Endothelial cell of umbilical vein (primary cell): ENCODE measurements at regions not wholly inside any gene's neighbourhood (a gene's known extent, or its start where the extent isn't known, plus 50 kb on each side); places are given as distances from the start of the nearest gene placed in this dataset.

Experiments
- CTCF ChIP-seq, 2 donors: IDR thresholded peaks; 1 replicate in 1 of 2; 2 replicates in 1 of 2; pipeline ENCODE4 v1.5.1; 2011; ENCODE audit warnings: low read length in 2 of 2, mild to moderate bottlenecking in 2 of 2, moderate library complexity in 2 of 2, control low read depth in 1 of 2, inconsistent platforms in 1 of 2, low read depth in 1 of 2; ENCODE audit not compliant: insufficient read depth in 1 of 2; ENCODE audit errors: extremely low read depth in 1 of 2
- EZH2 ChIP-seq: IDR thresholded peaks from 2 replicates; pipeline ENCODE4 v1.6.1; 2012; ENCODE audit warnings: borderline replicate concordance, low read depth, mild to moderate bottlenecking, moderate library complexity, low read length, inconsistent platforms; ENCODE audit not compliant: severe bottlenecking
- POLR2A ChIP-seq: IDR thresholded peaks from 2 replicates; pipeline ENCODE4 v1.6.1; 2012; ENCODE audit warnings: low read depth, mild to moderate bottlenecking, control low read depth, low read length
- POLR2AphosphoS5 ChIP-seq: IDR thresholded peaks from 2 replicates; pipeline ENCODE4 v1.6.1; 2012; ENCODE audit warnings: low read depth, mild to moderate bottlenecking, control low read depth, low read length, moderate library complexity; ENCODE audit not compliant: insufficient read depth

GRCh38 chr3:176780766-176781165 is 416.5 kb downstream of the TBL1XR1 start:
- TF ChIP-seq POLR2A (no peak), CTCF (IDR thresholded peaks at IDR 0.05; ENCODE audit: extremely low read depth in 1 of 2, insufficient read depth in 1 of 2, low read depth in 1 of 2, low read length in 2 of 2) (no peak), EZH2 (no peak), POLR2AphosphoS5 (no peak)
